Endothelial cell (in vitro differentiated cells): ENCODE measurements at regions not wholly inside any gene's neighbourhood (a gene's known extent, or its start where the extent isn't known, plus 50 kb on each side); places are given as distances from the start of the nearest gene placed in this dataset.

ENCODE experiments used
- DNase-seq: peaks from one replicate; pipeline ENCODE4 v3.0.0; 2021; ENCODE audit warnings: low spot score
- H3K27ac Mint-ChIP-seq: one replicate; pipeline ENCODE4 v1.8.0; 2021; ENCODE audit warnings: mixed read lengths, inconsistent platforms; ENCODE audit not compliant: unreplicated experiment
- H3K27me3 Mint-ChIP-seq: one replicate; pipeline ENCODE4 v1.8.0; 2021; ENCODE audit warnings: mild to moderate bottlenecking, moderate library complexity, mixed read lengths, inconsistent platforms; ENCODE audit not compliant: unreplicated experiment
- H3K36me3 Mint-ChIP-seq: one replicate; pipeline ENCODE4 v1.8.0; 2021; ENCODE audit warnings: mild to moderate bottlenecking, low read depth, mixed read lengths, inconsistent platforms; ENCODE audit not compliant: unreplicated experiment
- H3K4me1 Mint-ChIP-seq: one replicate; pipeline ENCODE4 v1.8.0; 2021; ENCODE audit warnings: mild to moderate bottlenecking, mixed read lengths, inconsistent platforms; ENCODE audit not compliant: unreplicated experiment
- H3K4me3 Mint-ChIP-seq: one replicate; pipeline ENCODE4 v1.8.0; 2021; ENCODE audit warnings: mild to moderate bottlenecking, mixed read lengths, inconsistent platforms; ENCODE audit not compliant: unreplicated experiment
- H3K9me3 Mint-ChIP-seq: one replicate; pipeline ENCODE4 v1.8.0; 2021; ENCODE audit warnings: mixed read lengths, inconsistent platforms; ENCODE audit not compliant: unreplicated experiment
- CTCF ChIP-seq: fragments of 200-600 bp; sonication (generic); IDR thresholded peaks from one replicate; pipeline ENCODE4 v1.5.0; 2021; ENCODE audit warnings: antibody characterized with exemption; ENCODE audit not compliant: unreplicated experiment

GRCh38 chr1:80506216-80506615, 1294.5 kb upstream of the ADGRL2 start:
- no peak for DNase-seq
- no peaks in the 10 kb centered on the region for H3K9me3 Mint-ChIP-seq
- no peaks in the 10 kb centered on the region for H3K4me1 Mint-ChIP-seq
- no peak overlapping the region for H3K4me3 Mint-ChIP-seq
- no peaks in the 10 kb centered on the region for H3K27me3 Mint-ChIP-seq
- no peak overlapping the region for H3K27ac Mint-ChIP-seq
- TF ChIP-seq CTCF: no peak
- H3K36me3 Mint-ChIP-seq: no peaks in the 10 kb centered on the region

GRCh38 chr1:80498673-80499072, 1302.1 kb upstream of the ADGRL2 start:
- peaks cover 3% of the 10 kb centered on the region for H3K27me3 Mint-ChIP-seq
- no peak for TF ChIP-seq CTCF
- H3K4me3 Mint-ChIP-seq: no peak overlapping the region
- no peaks in the 10 kb centered on the region for H3K36me3 Mint-ChIP-seq
- H3K4me1 Mint-ChIP-seq: no peaks in the 10 kb centered on the region
- no peak overlapping the region for H3K27ac Mint-ChIP-seq
- H3K9me3 Mint-ChIP-seq: no peaks in the 10 kb centered on the region
- no peak for DNase-seq

GRCh38 chr1:80495806-80496205, 1304.9 kb upstream of the ADGRL2 start:
- no peak for DNase-seq
- no peak for TF ChIP-seq CTCF
- no peaks in the 10 kb centered on the region for H3K4me1 Mint-ChIP-seq
- H3K27me3 Mint-ChIP-seq: peaks cover 3% of the 10 kb centered on the region
- no peaks in the 10 kb centered on the region for H3K9me3 Mint-ChIP-seq
- no peak overlapping the region for H3K27ac Mint-ChIP-seq
- H3K4me3 Mint-ChIP-seq: no peak overlapping the region
- H3K36me3 Mint-ChIP-seq: no peaks in the 10 kb centered on the region

- no peak for DNase-seq
- TF ChIP-seq CTCF: no peak
- H3K36me3 Mint-ChIP-seq: no peaks in the 10 kb centered on the region
- no peak overlapping the region for H3K27ac Mint-ChIP-seq
- H3K4me3 Mint-ChIP-seq: no peak overlapping the region
- no peaks in the 10 kb centered on the region for H3K9me3 Mint-ChIP-seq
- no peaks in the 10 kb centered on the region for H3K27me3 Mint-ChIP-seq
- peaks cover 3% of the 10 kb centered on the region for H3K4me1 Mint-ChIP-seq
These were observed 1328.6 kb upstream of the ADGRL2 start for GRCh38 chr1:80472145-80472544.

- H3K27ac Mint-ChIP-seq: no peak overlapping the region
- no peaks in the 10 kb centered on the region for H3K36me3 Mint-ChIP-seq
- H3K4me1 Mint-ChIP-seq: no peaks in the 10 kb centered on the region
- no peaks in the 10 kb centered on the region for H3K9me3 Mint-ChIP-seq
- TF ChIP-seq CTCF: no peak
- no peaks in the 10 kb centered on the region for H3K27me3 Mint-ChIP-seq
- no peak overlapping the region for H3K4me3 Mint-ChIP-seq
- DNase-seq: no peak
These were observed 1332.4 kb upstream of the ADGRL2 start for GRCh38 chr1:80468356-80468755.
